Ascending aorta (tissue), 2 donors: ENCODE measurements at regions not wholly inside any gene's neighbourhood (a gene's known extent, or its start where the extent isn't known, plus 50 kb on each side); places are given as distances from the start of the nearest gene placed in this dataset.

Source experiments
- DNase-seq, 2 donors: peaks; one replicate each; pipeline ENCODE4 v3.0.0-alpha.2; 2019; ENCODE audit warnings: low spot score in 2 of 2
- H3K27ac ChIP-seq, 2 donors: fragments of 200-600 bp; sonication (generic); one replicate each; pipeline ENCODE4 v1.5.1; 2016 to 2017; ENCODE audit warnings: mild to moderate bottlenecking in 1 of 2
- H3K27me3 ChIP-seq: fragments of 200-600 bp; sonication (generic); one replicate; pipeline ENCODE4 v1.5.1; 2017
- H3K36me3 ChIP-seq, 2 donors: fragments of 200-600 bp; sonication (generic); one replicate each; pipeline ENCODE4 v1.5.1; 2016
- H3K4me1 ChIP-seq, 2 donors: fragments of 200-600 bp; sonication (generic); one replicate each; pipeline ENCODE4 v1.5.1; 2016 to 2017; ENCODE audit warnings: mild to moderate bottlenecking in 1 of 2
- H3K4me3 ChIP-seq, 2 donors: fragments of 200-600 bp; sonication (generic); one replicate each; pipeline ENCODE4 v1.5.1; 2016 to 2017; ENCODE audit warnings: mild to moderate bottlenecking in 1 of 2
- H3K9me3 ChIP-seq, 2 donors: fragments of 200-600 bp; sonication (generic); one replicate each; pipeline ENCODE4 v1.5.1; 2016
- intact Hi-C: fragments of 100-400 bp; cut with DNase I; formaldehyde crosslinking; loops from one replicate; pipeline ENCODE4 v1.15.1; 2023
- TF ChIP-seq, protein P1 (sequence below), 3 experiments: fragments of 200-600 bp in 2 of 3; fragments of 450-650 bp in 1 of 3; sonication (generic) in 2 of 3; IDR thresholded peaks; one replicate each; pipeline ENCODE4 v1.5.1; 2016 to 2019; ENCODE audit warnings: antibody characterized with exemption in 3 of 3, mild to moderate bottlenecking in 1 of 3, moderate library complexity in 1 of 3

- no peak for DNase-seq
- TF ChIP-seq, protein P1, sequence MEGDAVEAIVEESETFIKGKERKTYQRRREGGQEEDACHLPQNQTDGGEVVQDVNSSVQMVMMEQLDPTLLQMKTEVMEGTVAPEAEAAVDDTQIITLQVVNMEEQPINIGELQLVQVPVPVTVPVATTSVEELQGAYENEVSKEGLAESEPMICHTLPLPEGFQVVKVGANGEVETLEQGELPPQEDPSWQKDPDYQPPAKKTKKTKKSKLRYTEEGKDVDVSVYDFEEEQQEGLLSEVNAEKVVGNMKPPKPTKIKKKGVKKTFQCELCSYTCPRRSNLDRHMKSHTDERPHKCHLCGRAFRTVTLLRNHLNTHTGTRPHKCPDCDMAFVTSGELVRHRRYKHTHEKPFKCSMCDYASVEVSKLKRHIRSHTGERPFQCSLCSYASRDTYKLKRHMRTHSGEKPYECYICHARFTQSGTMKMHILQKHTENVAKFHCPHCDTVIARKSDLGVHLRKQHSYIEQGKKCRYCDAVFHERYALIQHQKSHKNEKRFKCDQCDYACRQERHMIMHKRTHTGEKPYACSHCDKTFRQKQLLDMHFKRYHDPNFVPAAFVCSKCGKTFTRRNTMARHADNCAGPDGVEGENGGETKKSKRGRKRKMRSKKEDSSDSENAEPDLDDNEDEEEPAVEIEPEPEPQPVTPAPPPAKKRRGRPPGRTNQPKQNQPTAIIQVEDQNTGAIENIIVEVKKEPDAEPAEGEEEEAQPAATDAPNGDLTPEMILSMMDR (IDR thresholded peaks at IDR 0.05) = no peak
- Histone ChIP-seq H3K4me3 (no peak overlapping the region), H3K27ac (no peak overlapping the region), H3K4me1 (no peaks in the 10 kb centered on the region), H3K9me3 (peaks cover 0 to 8% of the 10 kb centered on the region in 2 donors), H3K27me3 (no peaks in the 10 kb centered on the region), H3K36me3 (no peaks in the 10 kb centered on the region)
- intact Hi-C loops = no loop called here
These were observed 489.7 kb downstream of the RFC3 start for GRCh38 chr13:34307607-34308006.

- no peak for DNase-seq
- H3K4me3 ChIP-seq = no peak overlapping the region
- H3K36me3 ChIP-seq = no peaks in the 10 kb centered on the region
- H3K4me1 ChIP-seq = no peaks in the 10 kb centered on the region
- H3K9me3 ChIP-seq = peaks cover 0 to 6% of the 10 kb centered on the region in 2 donors
- TF ChIP-seq, protein P1 (IDR thresholded peaks at IDR 0.05) = no peak
- H3K27me3 ChIP-seq = no peaks in the 10 kb centered on the region
- no peak overlapping the region for H3K27ac ChIP-seq
- intact Hi-C loops = no loop called here
These were observed 490.8 kb downstream of the RFC3 start for GRCh38 chr13:34308725-34309124.

DNA sequence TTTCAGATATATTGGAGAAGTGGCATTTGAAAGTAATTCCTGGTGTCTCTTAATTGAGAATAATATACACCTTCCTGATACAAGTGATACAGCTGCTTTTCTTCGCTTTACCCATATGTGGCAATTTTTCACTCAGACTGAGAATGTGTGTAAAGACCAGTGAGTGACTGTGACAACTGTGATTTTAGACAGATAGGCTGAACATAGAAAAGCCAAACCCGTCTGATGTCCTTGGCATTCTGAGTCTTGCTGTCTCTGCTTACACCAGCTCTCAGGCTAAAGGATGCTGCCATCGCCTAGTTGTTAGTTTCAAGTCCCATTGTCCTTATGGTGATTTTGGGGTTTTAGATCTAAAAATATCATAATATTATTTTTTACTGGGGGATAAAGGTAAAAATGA is 492.6 kb downstream of the RFC3 start:
- no peaks in the 10 kb centered on the region for H3K4me1 ChIP-seq
- TF ChIP-seq, protein P1 (IDR thresholded peaks at IDR 0.05) = no peak
- H3K36me3 ChIP-seq = no peaks in the 10 kb centered on the region
- H3K4me3 ChIP-seq = no peak overlapping the region
- H3K27ac ChIP-seq = no peak overlapping the region
- H3K9me3 ChIP-seq = no peaks in the 10 kb centered on the region
- H3K27me3 ChIP-seq = no peaks in the 10 kb centered on the region
- no peak for DNase-seq
- intact Hi-C loops = no loop called here

DNA sequence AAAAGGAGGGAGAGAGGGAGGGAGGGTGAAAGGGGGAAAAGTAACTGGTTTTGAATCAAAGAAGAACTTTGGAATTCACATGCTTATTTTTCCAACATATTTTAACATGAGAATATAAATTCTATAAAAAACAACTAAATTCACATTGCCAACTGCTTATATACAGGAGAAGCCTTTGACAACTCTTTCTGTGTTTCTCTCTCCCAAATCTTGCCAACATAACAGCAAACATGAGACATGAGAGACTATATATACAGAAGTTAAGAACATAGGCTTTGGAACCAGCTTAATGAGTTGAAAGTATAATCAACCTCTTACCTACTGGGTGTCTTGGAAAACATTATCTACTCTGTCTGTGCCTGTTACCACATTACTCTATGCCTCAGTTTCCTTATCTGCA is 493.3 kb downstream of the RFC3 start:
- intact Hi-C loops = no loop called here
- H3K27ac ChIP-seq = no peak overlapping the region
- DNase-seq = no peak
- H3K4me3 ChIP-seq = no peak overlapping the region
- H3K36me3 ChIP-seq = no peaks in the 10 kb centered on the region
- no peaks in the 10 kb centered on the region for H3K27me3 ChIP-seq
- TF ChIP-seq, protein P1 (IDR thresholded peaks at IDR 0.05) = no peak
- no peaks in the 10 kb centered on the region for H3K4me1 ChIP-seq
- H3K9me3 ChIP-seq = no peaks in the 10 kb centered on the region

DNA sequence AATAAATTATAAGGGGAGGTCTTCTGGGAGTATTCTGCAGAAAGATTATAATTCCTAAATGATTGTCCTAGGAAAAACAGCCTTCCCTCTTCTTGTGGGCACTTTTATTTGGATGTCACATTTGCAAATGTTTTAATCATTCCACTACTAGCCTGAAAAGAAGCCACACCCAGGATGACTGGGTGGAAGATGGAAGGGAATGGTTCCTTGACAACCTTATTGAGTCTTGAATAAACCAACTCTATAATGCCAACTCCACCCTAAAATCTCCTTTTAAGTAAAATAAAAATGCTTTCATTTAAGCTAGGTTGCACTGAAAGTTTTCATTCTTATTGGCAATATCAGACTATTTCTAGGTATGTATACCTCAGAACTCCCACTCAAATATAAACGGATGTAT is 494.6 kb downstream of the RFC3 start:
- no peaks in the 10 kb centered on the region for H3K27me3 ChIP-seq
- no peak for DNase-seq
- TF ChIP-seq, protein P1 (IDR thresholded peaks at IDR 0.05) = no peak
- no peak overlapping the region for H3K4me3 ChIP-seq
- H3K9me3 ChIP-seq = no peaks in the 10 kb centered on the region
- H3K36me3 ChIP-seq = no peaks in the 10 kb centered on the region
- no peaks in the 10 kb centered on the region for H3K4me1 ChIP-seq
- intact Hi-C loops = no loop called here
- H3K27ac ChIP-seq = no peak overlapping the region

DNA sequence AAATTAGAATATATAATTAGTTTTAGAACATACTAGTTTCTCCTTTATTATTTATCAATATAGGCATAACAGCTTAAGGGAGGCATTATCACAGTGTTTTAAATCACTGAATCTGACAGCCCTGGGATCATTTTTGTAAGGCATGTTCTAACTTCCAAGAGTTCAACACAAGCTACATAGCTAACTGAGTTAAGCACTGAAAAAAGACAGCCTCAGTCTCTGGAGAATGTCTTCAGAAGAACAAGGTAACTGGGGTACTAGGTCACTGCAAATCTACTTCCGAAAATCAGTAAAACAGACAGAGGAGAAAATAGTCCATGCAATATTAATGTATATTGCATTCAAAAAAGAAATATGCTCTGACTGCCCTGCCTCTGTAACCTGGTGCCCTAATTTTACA is 502.1 kb downstream of the RFC3 start:
- H3K36me3 ChIP-seq = no peaks in the 10 kb centered on the region
- H3K4me1 ChIP-seq = no peaks in the 10 kb centered on the region
- intact Hi-C loops = no loop called here
- no peak overlapping the region for H3K4me3 ChIP-seq
- no peak for DNase-seq
- H3K9me3 ChIP-seq = no peaks in the 10 kb centered on the region
- H3K27ac ChIP-seq = no peak overlapping the region
- H3K27me3 ChIP-seq = no peaks in the 10 kb centered on the region
- TF ChIP-seq, protein P1 (IDR thresholded peaks at IDR 0.05) = no peak
